ENCODE measurements at regions not wholly inside any gene's neighbourhood (a gene's known extent, or its start where the extent isn't known, plus 50 kb on each side); places are given as distances from the start of the nearest gene placed in this dataset.
"Not testable (repeated sequence)": the region's sequence is repeated elsewhere in the genome, so short reads cannot be mapped to it uniquely, and the experiment has no call there.

GRCh38 chr1:245061808-245062207 lies 93.0 kb upstream of the KIF26B start:
- not testable (repeated sequence) for DNase-seq

- no peak for DNase-seq
Observed at GRCh38 chr1:245060684-245061374, 94.0 kb upstream of the KIF26B start.

- DNase-seq: no peak
Observed at GRCh38 chr1:245059806-245060424, 94.9 kb upstream of the KIF26B start.

GRCh38 chr1:245058882-245059281 lies 95.9 kb upstream of the KIF26B start:
- DNase-seq: no peak

GRCh38 chr1:245058436-245058835 lies 96.3 kb upstream of the KIF26B start:
- no peak for DNase-seq

GRCh38 chr1:245056913-245057312 lies 97.9 kb upstream of the KIF26B start:
- no peak for DNase-seq

- DNase-seq: not testable (repeated sequence)
Observed at GRCh38 chr1:245056296-245056695, 98.5 kb upstream of the KIF26B start.

GRCh38 chr1:245055752-245056151 lies 99.0 kb upstream of the KIF26B start:
- no peak for DNase-seq

- DNase-seq: no peak
Observed at GRCh38 chr1:245054507-245055270, 100.1 kb upstream of the KIF26B start.

GRCh38 chr1:245054105-245054504 lies 100.7 kb upstream of the KIF26B start:
- no peak for DNase-seq

GRCh38 chr1:245052258-245052657 lies 102.5 kb upstream of the KIF26B start:
- no peak for DNase-seq

GRCh38 chr1:245051349-245052221 lies 103.2 kb upstream of the KIF26B start:
- no peak for DNase-seq

GRCh38 chr1:245046769-245047168 lies 108.0 kb upstream of the KIF26B start:
- DNase-seq: peak; percentile 71

- DNase-seq: peak; percentile 7
Observed at GRCh38 chr1:245046315-245046714, 108.5 kb upstream of the KIF26B start.

GRCh38 chr1:245045087-245045881 lies 109.5 kb upstream of the KIF26B start:
- DNase-seq: peak; percentile 58

- no peak for DNase-seq
Observed at GRCh38 chr1:245043611-245043940, 111.2 kb upstream of the KIF26B start.

- no peak for DNase-seq
Observed at GRCh38 chr1:245041058-245041698, 113.6 kb upstream of the KIF26B start.

- DNase-seq: no peak
Observed at GRCh38 chr1:245039196-245039595, 115.6 kb upstream of the KIF26B start.

GRCh38 chr1:245036102-245036501 lies 118.7 kb upstream of the KIF26B start:
- DNase-seq: no peak

GRCh38 chr1:245031041-245031440 lies 123.7 kb upstream of the KIF26B start:
- no peak for DNase-seq

- no peak for DNase-seq
Observed at GRCh38 chr1:245026247-245026646, 128.5 kb upstream of the KIF26B start.

- no peak for DNase-seq
Observed at GRCh38 chr1:245025525-245025924, 129.3 kb upstream of the KIF26B start.

Data from NCI-H774 (cell line).